ENCODE measurements at regions not wholly inside any gene's neighbourhood (a gene's known extent, or its start where the extent isn't known, plus 50 kb on each side); places are given as distances from the start of the nearest gene placed in this dataset.

- TF ChIP-seq CTCF (IDR thresholded peaks at IDR 0.05) = no peak
- TF ChIP-seq POLR2A (IDR thresholded peaks at IDR 0.05) = no peak
These were observed 52.7 kb upstream of the SHANK2 start for GRCh38 chr11:71305041-71305440.

All from adrenal gland (tissue), 5 donors.